T-helper 2 cell treated with Interferon-gamma antibody and Interleukin-4, amounts not matched to agents 5 μg/mL and 100 μg/mL, for 36 hours (primary cell): ENCODE measurements at regions not wholly inside any gene's neighbourhood (a gene's known extent, or its start where the extent isn't known, plus 50 kb on each side); places are given as distances from the start of the nearest gene placed in this dataset.
"Not testable (repeated sequence)": the region's sequence is repeated elsewhere in the genome, so short reads cannot be mapped to it uniquely, and the experiment has no call there.

Source experiments
- DNase-seq: peaks from one replicate; pipeline ENCODE4 v3.0.0; 2021; ENCODE audit warnings: low spot score
- H3K27ac Mint-ChIP-seq: one replicate; pipeline ENCODE4 v1.8.0; 2021; ENCODE audit warnings: mild to moderate bottlenecking, mixed read lengths
- H3K27me3 Mint-ChIP-seq: one replicate; pipeline ENCODE4 v1.8.0; 2021; ENCODE audit warnings: low read depth, mixed read lengths
- H3K36me3 Mint-ChIP-seq: one replicate; pipeline ENCODE4 v1.8.0; 2021; ENCODE audit warnings: low read depth, mixed read lengths
- H3K4me1 Mint-ChIP-seq: one replicate; pipeline ENCODE4 v1.8.0; 2021; ENCODE audit warnings: low read depth, mixed read lengths
- H3K4me3 Mint-ChIP-seq: one replicate; pipeline ENCODE4 v1.8.0; 2022; ENCODE audit warnings: mild to moderate bottlenecking, moderate library complexity, mixed read lengths
- H3K9me3 Mint-ChIP-seq: one replicate; pipeline ENCODE4 v1.8.0; 2021; ENCODE audit warnings: mixed read lengths

- no peak for DNase-seq
- Mint-ChIP-seq H3K4me3 (no peak overlapping the region), H3K36me3 (peaks cover 2% of the 10 kb centered on the region)
Measured at GRCh38 chr18:10604182-10604581, 78.4 kb downstream of the NAPG start.

GRCh38 chr18:10606881-10607280 lies 81.1 kb downstream of the NAPG start:
- H3K27me3 Mint-ChIP-seq, H3K4me1 Mint-ChIP-seq, DNase-seq, H3K27ac Mint-ChIP-seq, H3K36me3 Mint-ChIP-seq, H3K4me3 Mint-ChIP-seq: not testable (repeated sequence)
- H3K9me3 Mint-ChIP-seq = peaks cover 20% of the 10 kb centered on the region

More at GRCh38 chr18:10604182-10604581, 78.4 kb downstream of the NAPG start:
- Mint-ChIP-seq H3K9me3 (peaks cover 20% of the 10 kb centered on the region), H3K4me1 (peaks cover 3% of the 10 kb centered on the region), H3K27me3 (peaks cover 4% of the 10 kb centered on the region), H3K27ac (no peak overlapping the region)

DNA sequence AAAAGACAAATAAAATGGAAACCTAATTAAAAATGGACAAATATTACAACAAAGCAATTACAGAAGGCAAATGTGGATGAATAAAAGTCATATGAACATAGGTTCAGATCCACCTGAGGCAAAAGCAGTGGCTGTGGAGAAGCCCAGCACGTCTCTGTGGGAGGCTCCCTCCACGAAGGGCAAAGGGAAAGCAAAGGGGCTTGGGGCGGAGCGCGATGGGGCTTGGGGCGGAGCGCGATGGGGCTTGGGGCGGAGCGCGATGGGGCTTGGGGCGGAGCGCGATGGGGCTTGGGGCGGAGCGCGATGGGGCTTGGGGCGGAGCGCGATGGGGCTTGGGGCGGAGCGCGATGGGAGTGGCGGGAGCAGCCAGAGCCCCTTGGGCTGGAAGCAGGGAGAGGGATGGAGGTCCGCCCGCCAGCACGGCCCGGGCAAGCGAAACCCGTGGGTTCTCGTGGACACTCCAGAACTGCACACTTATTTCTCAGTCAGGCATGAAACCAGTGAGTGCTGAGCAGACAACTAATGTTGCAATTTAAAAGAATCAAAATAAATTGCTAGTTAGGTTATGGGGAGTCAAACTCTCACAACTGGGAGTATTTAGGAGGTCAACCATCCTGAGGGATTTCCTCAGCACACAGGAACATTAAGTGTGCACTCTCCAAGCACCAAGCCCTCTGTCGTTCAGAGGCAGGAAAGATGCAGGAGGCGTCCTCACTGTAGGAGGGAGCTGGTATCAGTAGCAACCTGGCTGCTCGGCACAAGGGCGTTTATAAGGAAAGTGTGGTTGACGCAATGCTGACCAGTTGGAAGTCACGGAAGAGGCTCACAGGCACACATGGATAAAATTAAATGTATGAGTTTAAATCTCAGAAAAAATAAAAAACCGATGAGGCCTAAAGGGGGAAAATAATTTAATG lies 81.8 kb downstream of the NAPG start:
- peaks cover 19% of the 10 kb centered on the region for H3K9me3 Mint-ChIP-seq
- H3K36me3 Mint-ChIP-seq, H3K4me3 Mint-ChIP-seq, H3K27me3 Mint-ChIP-seq, H3K27ac Mint-ChIP-seq, H3K4me1 Mint-ChIP-seq, DNase-seq: not testable (repeated sequence)

DNA sequence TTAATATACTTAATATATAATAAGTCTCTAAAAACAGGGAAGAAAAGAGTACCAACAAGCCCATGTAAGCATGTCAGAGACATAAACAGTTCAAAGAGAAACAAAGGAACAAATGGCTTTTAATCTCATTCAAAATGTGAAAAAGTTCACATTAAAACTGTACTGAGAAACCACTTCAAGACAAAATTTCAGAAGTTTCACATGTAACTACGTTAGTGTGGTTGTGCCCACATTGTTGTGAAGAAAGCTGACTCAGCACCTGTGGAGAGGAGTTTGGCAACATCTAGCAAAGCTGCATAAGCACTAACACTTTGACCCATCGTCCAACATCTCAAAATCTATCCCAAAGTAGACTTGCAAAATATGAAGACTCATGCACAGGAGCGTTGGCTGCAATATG lies 82.6 kb downstream of the NAPG start:
- not testable (repeated sequence) for H3K4me3 Mint-ChIP-seq, DNase-seq

GRCh38 chr18:10609046-10609445 lies 83.2 kb downstream of the NAPG start:
- H3K27me3 Mint-ChIP-seq, H3K9me3 Mint-ChIP-seq, H3K27ac Mint-ChIP-seq, H3K4me3 Mint-ChIP-seq, DNase-seq, H3K4me1 Mint-ChIP-seq, H3K36me3 Mint-ChIP-seq: not testable (repeated sequence)

More for the DNA sequence above, 82.6 kb downstream of the NAPG start:
- not testable (repeated sequence) for H3K36me3 Mint-ChIP-seq, H3K27me3 Mint-ChIP-seq, H3K4me1 Mint-ChIP-seq, H3K27ac Mint-ChIP-seq
- H3K9me3 Mint-ChIP-seq = peaks cover 12% of the 10 kb centered on the region

DNA sequence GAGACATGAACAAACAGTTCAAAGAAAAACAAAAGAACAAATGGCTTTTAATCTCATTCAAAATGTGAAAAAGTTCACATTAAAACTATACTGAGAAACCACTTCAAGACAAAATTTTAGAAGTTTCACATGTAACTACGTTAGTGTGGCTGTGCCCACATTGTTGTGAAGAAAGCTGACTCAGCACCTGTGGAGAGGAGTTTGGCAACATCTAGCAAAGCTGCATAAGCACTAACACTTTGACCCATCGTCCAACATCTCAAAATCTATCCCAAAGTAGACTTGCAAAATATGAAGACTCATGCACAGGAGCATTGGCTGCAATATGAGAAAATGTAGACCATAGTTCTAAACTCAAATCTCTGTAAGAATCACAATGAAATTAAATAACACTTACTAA lies 87.4 kb downstream of the NAPG start:
- not testable (repeated sequence) for H3K9me3 Mint-ChIP-seq, H3K27ac Mint-ChIP-seq, H3K4me1 Mint-ChIP-seq, H3K36me3 Mint-ChIP-seq, H3K4me3 Mint-ChIP-seq, H3K27me3 Mint-ChIP-seq
- DNase-seq = peak; percentile 25

GRCh38 chr18:10616714-10617113 lies 90.9 kb downstream of the NAPG start:
- not testable (repeated sequence) for H3K27me3 Mint-ChIP-seq, H3K27ac Mint-ChIP-seq, H3K36me3 Mint-ChIP-seq, H3K4me3 Mint-ChIP-seq, DNase-seq, H3K9me3 Mint-ChIP-seq, H3K4me1 Mint-ChIP-seq

DNA sequence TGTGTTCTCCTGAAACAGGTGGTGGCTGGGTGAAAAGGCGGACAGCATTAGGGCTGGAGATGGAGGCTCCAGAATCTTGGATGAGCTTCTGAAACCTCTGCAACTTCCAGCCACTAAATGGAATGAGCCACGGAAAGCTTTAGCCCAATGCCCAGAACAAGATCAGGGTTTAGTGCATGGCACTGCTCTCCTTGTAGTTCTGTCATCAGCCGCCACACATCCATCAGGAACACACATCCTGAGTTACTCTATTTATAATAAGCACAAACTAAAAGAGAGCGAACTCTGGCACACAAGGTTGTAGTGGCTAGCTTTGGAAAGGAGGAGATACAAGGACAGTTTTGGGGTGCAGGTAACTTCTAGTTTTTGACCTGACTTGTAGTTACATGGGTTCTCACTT lies 93.0 kb downstream of the NAPG start:
- not testable (repeated sequence) for H3K4me1 Mint-ChIP-seq

DNA sequence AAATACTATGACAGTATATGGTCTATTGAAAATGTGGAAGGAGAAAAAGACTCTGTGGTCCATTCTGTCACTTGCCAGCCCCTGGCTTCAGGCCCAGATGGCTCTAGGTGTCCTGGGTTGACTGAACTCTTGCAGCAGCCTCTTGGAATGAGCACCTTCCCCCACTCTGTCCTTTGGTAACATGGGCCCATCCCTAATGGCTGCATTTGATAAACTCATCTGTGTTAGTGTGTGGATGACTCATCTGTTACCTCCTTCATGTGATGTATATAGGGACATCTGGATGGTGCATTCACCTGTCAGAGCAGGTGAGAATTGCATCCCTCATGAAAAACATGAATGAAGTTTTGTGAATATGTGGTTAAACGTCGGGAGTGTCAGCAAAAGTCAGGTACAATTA lies 93.5 kb downstream of the NAPG start:
- H3K4me1 Mint-ChIP-seq, H3K27ac Mint-ChIP-seq, H3K36me3 Mint-ChIP-seq, DNase-seq, H3K27me3 Mint-ChIP-seq, H3K9me3 Mint-ChIP-seq, H3K4me3 Mint-ChIP-seq: not testable (repeated sequence)

More for the DNA sequence above, 93.0 kb downstream of the NAPG start:
- not testable (repeated sequence) for DNase-seq, H3K27me3 Mint-ChIP-seq, H3K9me3 Mint-ChIP-seq, H3K27ac Mint-ChIP-seq, H3K4me3 Mint-ChIP-seq, H3K36me3 Mint-ChIP-seq

DNA sequence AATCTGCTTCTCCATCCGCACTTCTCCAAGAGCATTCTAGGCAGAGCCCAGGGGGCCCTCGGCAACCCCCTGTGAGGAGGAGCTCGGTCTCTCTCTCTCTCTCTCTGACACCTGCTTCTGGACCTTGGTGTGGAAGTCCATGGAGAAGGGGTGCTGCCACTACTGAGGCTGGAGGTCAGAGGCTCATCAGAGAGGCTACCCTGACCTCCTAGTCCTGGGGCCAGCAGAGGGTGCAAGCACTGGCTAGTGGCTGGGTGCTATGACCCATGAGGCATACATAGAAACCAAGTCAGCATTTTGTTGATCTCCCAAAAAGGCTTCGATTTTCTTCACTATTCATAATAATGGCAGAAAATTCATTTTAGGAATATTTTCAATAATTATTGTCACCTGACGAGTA lies 94.0 kb downstream of the NAPG start:
- H3K4me3 Mint-ChIP-seq, H3K9me3 Mint-ChIP-seq, H3K27ac Mint-ChIP-seq, H3K27me3 Mint-ChIP-seq, DNase-seq, H3K4me1 Mint-ChIP-seq, H3K36me3 Mint-ChIP-seq: not testable (repeated sequence)
